HepG2 (cell line): ENCODE measurements at regions not wholly inside any gene's neighbourhood (a gene's known extent, or its start where the extent isn't known, plus 50 kb on each side); places are given as distances from the start of the nearest gene placed in this dataset.

ENCODE experiments used
- ARNT2 ChIP-seq: sonication (generic); formaldehyde crosslinking; IDR thresholded peaks from 2 replicates; pipeline ENCODE4 v1.8.0; 2022; ENCODE audit warnings: mild to moderate bottlenecking, low read depth, missing genetic modification reagents, moderate library complexity
- EED ChIP-seq: sonication (generic); formaldehyde crosslinking; IDR thresholded peaks from 2 replicates; pipeline ENCODE4 v1.5.0; 2020; ENCODE audit warnings: mild to moderate bottlenecking, missing genetic modification reagents
- FOXC1 ChIP-seq: sonication (generic); formaldehyde crosslinking; IDR thresholded peaks from 2 replicates; pipeline ENCODE4 v1.8.0; 2022; ENCODE audit warnings: mild to moderate bottlenecking, missing genetic modification reagents, borderline replicate concordance
- HOXA9 ChIP-seq: sonication (generic); formaldehyde crosslinking; IDR thresholded peaks from 2 replicates; pipeline ENCODE4 v1.8.1; 2022; ENCODE audit warnings: missing genetic modification reagents, mild to moderate bottlenecking, moderate library complexity, borderline replicate concordance
- LBX2 ChIP-seq: sonication (generic); formaldehyde crosslinking; IDR thresholded peaks from 2 replicates; pipeline ENCODE4 v1.5.0; 2020; ENCODE audit warnings: missing genetic modification reagents, mild to moderate bottlenecking, borderline replicate concordance
- SKIL ChIP-seq: sonication (generic); formaldehyde crosslinking; IDR thresholded peaks from 2 replicates; pipeline ENCODE4 v1.8.0; 2022; ENCODE audit warnings: missing genetic modification reagents, mild to moderate bottlenecking, moderate library complexity, borderline replicate concordance
- SP140L ChIP-seq: sonication (generic); formaldehyde crosslinking; IDR thresholded peaks from 2 replicates; pipeline ENCODE4 v1.4.0; 2020; ENCODE audit warnings: missing genetic modification reagents, borderline replicate concordance
- TCF7 ChIP-seq: sonication (generic); IDR thresholded peaks from 2 replicates; pipeline ENCODE4 v1.6.1; 2016; ENCODE audit warnings: antibody characterized with exemption, low read depth
- ZNF232 ChIP-seq: sonication (generic); formaldehyde crosslinking; IDR thresholded peaks from 2 replicates; pipeline ENCODE4 v1.4.0; 2020; ENCODE audit warnings: missing genetic modification reagents, borderline replicate concordance
- ZNF576 ChIP-seq: sonication (generic); formaldehyde crosslinking; IDR thresholded peaks from 2 replicates; pipeline ENCODE4 v1.4.0; 2020; ENCODE audit warnings: mild to moderate bottlenecking, missing genetic modification reagents
- ZNF629 ChIP-seq: sonication (generic); formaldehyde crosslinking; conservative IDR thresholded peaks from 2 replicates; pipeline ENCODE4 v1.5.0; 2020; ENCODE audit warnings: missing genetic modification reagents
- ZNF747 ChIP-seq: sonication (generic); formaldehyde crosslinking; IDR thresholded peaks from 2 replicates; pipeline ENCODE4 v1.8.1; 2023; ENCODE audit warnings: missing genetic modification reagents, mild to moderate bottlenecking, borderline replicate concordance
- ZSCAN20 ChIP-seq: sonication (generic); formaldehyde crosslinking; IDR thresholded peaks from 2 replicates; pipeline ENCODE4 v1.4.0; 2020; ENCODE audit warnings: missing genetic modification reagents, mild to moderate bottlenecking, borderline replicate concordance
- ZXDC ChIP-seq: sonication (generic); formaldehyde crosslinking; IDR thresholded peaks from 2 replicates; pipeline ENCODE4 v1.5.0; 2020; ENCODE audit warnings: mild to moderate bottlenecking, missing genetic modification reagents
- TF ChIP-seq, protein P1 (sequence below): IDR thresholded peaks from 2 replicates; pipeline ENCODE4 v1.6.1; 2016; ENCODE audit warnings: missing genetic modification reagents, missing compliant biosample characterization
- TF ChIP-seq, protein P2 (sequence below): sonication (generic); formaldehyde crosslinking; IDR thresholded peaks from 2 replicates; pipeline ENCODE4 v1.4.0; 2020; ENCODE audit warnings: missing genetic modification reagents

- TF ChIP-seq, protein P1, sequence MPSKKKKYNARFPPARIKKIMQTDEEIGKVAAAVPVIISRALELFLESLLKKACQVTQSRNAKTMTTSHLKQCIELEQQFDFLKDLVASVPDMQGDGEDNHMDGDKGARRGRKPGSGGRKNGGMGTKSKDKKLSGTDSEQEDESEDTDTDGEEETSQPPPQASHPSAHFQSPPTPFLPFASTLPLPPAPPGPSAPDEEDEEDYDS (CRISPR knock-in tag): peak; percentile 37; the same call in 1 of the 2 replicates
- TF ChIP-seq HOXA9 (CRISPR knock-in tag) (no peak), ZXDC (CRISPR knock-in tag) (no peak), ZNF747 (peak; percentile 69; the same call in 1 of the 2 replicates), ZSCAN20 (0 out of 2 replicates have a peak, but pooled peaks have one; percentile 58), TCF7 (no peak), ZNF629 (CRISPR knock-in tag) (peak; percentile 90), ARNT2 (peak; percentile 60; the same call in 1 of the 2 replicates), LBX2 (CRISPR knock-in tag) (peak; percentile 82; the same call in 1 of the 2 replicates), ZNF576 (CRISPR knock-in tag) (no peak), SKIL (CRISPR knock-in tag) (peak; percentile 75), EED (CRISPR knock-in tag) (peak; percentile 83; the same call in 1 of the 2 replicates), ZNF232 (CRISPR knock-in tag) (peak; percentile 63; the same call in 1 of the 2 replicates), SP140L (CRISPR knock-in tag) (no peak), FOXC1 (CRISPR knock-in tag) (no peak; the same call in 1 of the 2 replicates)
- TF ChIP-seq, protein P2, sequence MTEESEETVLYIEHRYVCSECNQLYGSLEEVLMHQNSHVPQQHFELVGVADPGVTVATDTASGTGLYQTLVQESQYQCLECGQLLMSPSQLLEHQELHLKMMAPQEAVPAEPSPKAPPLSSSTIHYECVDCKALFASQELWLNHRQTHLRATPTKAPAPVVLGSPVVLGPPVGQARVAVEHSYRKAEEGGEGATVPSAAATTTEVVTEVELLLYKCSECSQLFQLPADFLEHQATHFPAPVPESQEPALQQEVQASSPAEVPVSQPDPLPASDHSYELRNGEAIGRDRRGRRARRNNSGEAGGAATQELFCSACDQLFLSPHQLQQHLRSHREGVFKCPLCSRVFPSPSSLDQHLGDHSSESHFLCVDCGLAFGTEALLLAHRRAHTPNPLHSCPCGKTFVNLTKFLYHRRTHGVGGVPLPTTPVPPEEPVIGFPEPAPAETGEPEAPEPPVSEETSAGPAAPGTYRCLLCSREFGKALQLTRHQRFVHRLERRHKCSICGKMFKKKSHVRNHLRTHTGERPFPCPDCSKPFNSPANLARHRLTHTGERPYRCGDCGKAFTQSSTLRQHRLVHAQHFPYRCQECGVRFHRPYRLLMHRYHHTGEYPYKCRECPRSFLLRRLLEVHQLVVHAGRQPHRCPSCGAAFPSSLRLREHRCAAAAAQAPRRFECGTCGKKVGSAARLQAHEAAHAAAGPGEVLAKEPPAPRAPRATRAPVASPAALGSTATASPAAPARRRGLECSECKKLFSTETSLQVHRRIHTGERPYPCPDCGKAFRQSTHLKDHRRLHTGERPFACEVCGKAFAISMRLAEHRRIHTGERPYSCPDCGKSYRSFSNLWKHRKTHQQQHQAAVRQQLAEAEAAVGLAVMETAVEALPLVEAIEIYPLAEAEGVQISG (CRISPR knock-in tag): peak; percentile 59
Observed at GRCh38 chr9:113650207-113651131, 186.9 kb downstream of the RGS3 start (continued).
